Hepatocyte (in vitro differentiated cells): ENCODE measurements at regions not wholly inside any gene's neighbourhood (a gene's known extent, or its start where the extent isn't known, plus 50 kb on each side); places are given as distances from the start of the nearest gene placed in this dataset.

Experiments used
- EZH2 ChIP-seq: fragments of 200-600 bp; sonication (generic); IDR thresholded peaks from 2 replicates; pipeline ENCODE4 v1.6.1; 2016; ENCODE audit warnings: antibody characterized with exemption, mild to moderate bottlenecking, borderline replicate concordance
- EZH2phosphoT487 ChIP-seq: fragments of 200-600 bp; sonication (generic); IDR thresholded peaks from one replicate; pipeline ENCODE4 v1.6.1; 2018; ENCODE audit warnings: antibody characterized with exemption, mild to moderate bottlenecking, low read depth, moderate library complexity; ENCODE audit not compliant: unreplicated experiment, severe bottlenecking
- TF ChIP-seq, protein P1 (sequence below): fragments of 200-600 bp; sonication (generic); IDR thresholded peaks from 2 replicates; pipeline ENCODE4 v1.5.1; 2016; ENCODE audit warnings: antibody characterized with exemption, mild to moderate bottlenecking; ENCODE audit not compliant: poor library complexity

DNA sequence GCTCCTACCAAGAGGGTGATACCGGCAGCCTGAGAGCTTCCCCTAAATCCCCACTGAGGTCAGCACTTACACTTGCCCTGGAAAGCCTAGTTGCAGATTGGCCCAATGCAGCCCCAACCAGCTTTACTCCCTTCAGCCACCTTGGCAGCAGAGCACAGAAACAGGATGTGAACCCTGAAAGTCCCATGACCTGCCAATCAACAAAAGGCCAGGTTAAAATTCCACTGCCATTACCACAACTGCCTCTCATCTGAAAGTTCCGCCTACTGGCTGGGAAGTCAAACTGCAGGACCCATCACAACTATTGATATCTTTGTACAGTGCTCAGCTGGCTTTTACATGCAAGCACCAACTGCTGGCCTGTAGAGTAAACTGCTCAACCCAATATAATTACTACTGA, 156.2 kb downstream of the ZMAT3 start:
- TF ChIP-seq, protein P1, sequence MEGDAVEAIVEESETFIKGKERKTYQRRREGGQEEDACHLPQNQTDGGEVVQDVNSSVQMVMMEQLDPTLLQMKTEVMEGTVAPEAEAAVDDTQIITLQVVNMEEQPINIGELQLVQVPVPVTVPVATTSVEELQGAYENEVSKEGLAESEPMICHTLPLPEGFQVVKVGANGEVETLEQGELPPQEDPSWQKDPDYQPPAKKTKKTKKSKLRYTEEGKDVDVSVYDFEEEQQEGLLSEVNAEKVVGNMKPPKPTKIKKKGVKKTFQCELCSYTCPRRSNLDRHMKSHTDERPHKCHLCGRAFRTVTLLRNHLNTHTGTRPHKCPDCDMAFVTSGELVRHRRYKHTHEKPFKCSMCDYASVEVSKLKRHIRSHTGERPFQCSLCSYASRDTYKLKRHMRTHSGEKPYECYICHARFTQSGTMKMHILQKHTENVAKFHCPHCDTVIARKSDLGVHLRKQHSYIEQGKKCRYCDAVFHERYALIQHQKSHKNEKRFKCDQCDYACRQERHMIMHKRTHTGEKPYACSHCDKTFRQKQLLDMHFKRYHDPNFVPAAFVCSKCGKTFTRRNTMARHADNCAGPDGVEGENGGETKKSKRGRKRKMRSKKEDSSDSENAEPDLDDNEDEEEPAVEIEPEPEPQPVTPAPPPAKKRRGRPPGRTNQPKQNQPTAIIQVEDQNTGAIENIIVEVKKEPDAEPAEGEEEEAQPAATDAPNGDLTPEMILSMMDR, result no peak
- TF ChIP-seq EZH2phosphoT487, result no peak
- no peak for TF ChIP-seq EZH2
